ENCODE measurements at regions not wholly inside any gene's neighbourhood (a gene's known extent, or its start where the extent isn't known, plus 50 kb on each side); places are given as distances from the start of the nearest gene placed in this dataset.

GRCh38 chr22:25495285-25495684, 69.2 kb upstream of the GRK3 start:
- TF ChIP-seq SP2 (CRISPR knock-in tag; IDR thresholded peaks at IDR 0.05) (no peak), RBAK (CRISPR knock-in tag; IDR thresholded peaks at IDR 0.05) (no peak), ZNF143 (CRISPR knock-in tag; IDR thresholded peaks at IDR 0.05) (no peak), ZKSCAN5 (CRISPR knock-in tag; IDR thresholded peaks at IDR 0.05) (no peak), ZNF260 (CRISPR knock-in tag; IDR thresholded peaks at IDR 0.05; ENCODE audit: borderline replicate concordance, low read depth) (no peak), ZFP62 (CRISPR knock-in tag; IDR thresholded peaks at IDR 0.05) (no peak)
- TF ChIP-seq, protein P1, sequence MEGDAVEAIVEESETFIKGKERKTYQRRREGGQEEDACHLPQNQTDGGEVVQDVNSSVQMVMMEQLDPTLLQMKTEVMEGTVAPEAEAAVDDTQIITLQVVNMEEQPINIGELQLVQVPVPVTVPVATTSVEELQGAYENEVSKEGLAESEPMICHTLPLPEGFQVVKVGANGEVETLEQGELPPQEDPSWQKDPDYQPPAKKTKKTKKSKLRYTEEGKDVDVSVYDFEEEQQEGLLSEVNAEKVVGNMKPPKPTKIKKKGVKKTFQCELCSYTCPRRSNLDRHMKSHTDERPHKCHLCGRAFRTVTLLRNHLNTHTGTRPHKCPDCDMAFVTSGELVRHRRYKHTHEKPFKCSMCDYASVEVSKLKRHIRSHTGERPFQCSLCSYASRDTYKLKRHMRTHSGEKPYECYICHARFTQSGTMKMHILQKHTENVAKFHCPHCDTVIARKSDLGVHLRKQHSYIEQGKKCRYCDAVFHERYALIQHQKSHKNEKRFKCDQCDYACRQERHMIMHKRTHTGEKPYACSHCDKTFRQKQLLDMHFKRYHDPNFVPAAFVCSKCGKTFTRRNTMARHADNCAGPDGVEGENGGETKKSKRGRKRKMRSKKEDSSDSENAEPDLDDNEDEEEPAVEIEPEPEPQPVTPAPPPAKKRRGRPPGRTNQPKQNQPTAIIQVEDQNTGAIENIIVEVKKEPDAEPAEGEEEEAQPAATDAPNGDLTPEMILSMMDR (CRISPR knock-in tag; IDR thresholded peaks at IDR 0.05): no peak
- TF ChIP-seq, protein P2, sequence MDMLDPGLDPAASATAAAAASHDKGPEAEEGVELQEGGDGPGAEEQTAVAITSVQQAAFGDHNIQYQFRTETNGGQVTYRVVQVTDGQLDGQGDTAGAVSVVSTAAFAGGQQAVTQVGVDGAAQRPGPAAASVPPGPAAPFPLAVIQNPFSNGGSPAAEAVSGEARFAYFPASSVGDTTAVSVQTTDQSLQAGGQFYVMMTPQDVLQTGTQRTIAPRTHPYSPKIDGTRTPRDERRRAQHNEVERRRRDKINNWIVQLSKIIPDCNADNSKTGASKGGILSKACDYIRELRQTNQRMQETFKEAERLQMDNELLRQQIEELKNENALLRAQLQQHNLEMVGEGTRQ (IDR thresholded peaks at IDR 0.05; ENCODE audit: low read depth, low read length): no peak
- TF ChIP-seq, protein P2 (CRISPR knock-in tag; IDR thresholded peaks at IDR 0.05; ENCODE audit: borderline replicate concordance): no peak

All from HepG2 (cell line).